ENCODE measurements at regions not wholly inside any gene's neighbourhood (a gene's known extent, or its start where the extent isn't known, plus 50 kb on each side); places are given as distances from the start of the nearest gene placed in this dataset.
"Not testable (repeated sequence)": the region's sequence is repeated elsewhere in the genome, so short reads cannot be mapped to it uniquely, and the experiment has no call there.

- DNase-seq: no peak
These were observed 262.0 kb downstream of the PLK2 start for GRCh38 chr5:58197875-58198274.

DNA sequence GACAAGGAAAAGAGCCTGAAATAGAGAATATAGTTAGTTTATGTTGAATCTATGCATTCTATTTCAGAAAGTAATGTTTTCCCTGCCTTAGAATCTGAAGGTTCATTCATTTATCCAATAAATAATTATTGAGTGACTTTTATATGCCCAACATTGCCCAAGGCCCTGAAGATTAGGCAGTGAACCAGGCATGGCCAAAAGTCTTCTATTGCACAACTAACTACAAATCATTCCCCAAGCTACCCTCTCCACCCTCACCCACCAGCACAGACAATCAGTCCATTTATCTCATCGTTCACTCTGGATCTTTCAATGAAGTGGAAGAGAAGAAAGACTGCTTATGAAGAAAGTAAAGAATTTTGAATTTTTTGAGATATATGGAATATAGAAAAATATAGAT is 268.4 kb downstream of the PLK2 start:
- DNase-seq: no peak

DNA sequence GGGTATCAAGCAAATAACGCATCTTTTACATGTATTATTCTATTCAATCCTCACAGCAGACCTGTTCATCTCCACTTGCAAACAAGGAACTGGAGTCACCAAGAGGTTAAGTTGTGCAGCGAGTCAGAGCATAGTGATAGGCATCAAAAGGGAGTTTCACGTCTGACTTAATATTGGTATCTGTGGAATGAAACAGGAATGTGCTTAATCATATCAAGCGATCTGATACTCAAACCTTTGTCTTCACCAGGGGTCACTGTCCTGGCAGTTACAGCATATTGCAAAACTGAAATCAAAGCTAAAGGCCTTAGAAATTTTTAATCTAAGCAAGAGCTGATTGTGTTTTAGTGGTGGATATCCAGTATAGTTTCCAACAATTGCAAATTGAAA is 271.6 kb downstream of the PLK2 start:
- no peak for DNase-seq

GRCh38 chr5:58187432-58188261 is 272.2 kb downstream of the PLK2 start:
- DNase-seq: no peak

DNA sequence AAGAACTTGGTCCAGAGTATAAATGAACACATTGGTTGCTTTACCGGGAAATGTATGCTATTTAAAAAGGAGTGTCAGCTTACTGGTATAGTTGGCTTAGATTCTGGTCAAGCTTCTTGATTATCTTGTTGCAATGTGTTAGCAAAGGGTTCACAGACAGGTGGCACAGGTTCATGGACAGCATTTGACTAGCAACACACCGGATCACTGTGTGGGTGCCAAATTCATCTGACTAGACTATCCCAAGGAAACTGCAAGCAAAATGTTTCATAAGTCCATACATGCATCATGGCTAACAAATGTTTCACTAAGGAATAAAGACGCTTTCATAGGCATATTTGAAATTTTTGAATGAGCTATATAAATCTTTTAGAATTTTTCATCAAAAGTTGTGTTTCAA is 274.1 kb downstream of the PLK2 start:
- DNase-seq: no peak

DNA sequence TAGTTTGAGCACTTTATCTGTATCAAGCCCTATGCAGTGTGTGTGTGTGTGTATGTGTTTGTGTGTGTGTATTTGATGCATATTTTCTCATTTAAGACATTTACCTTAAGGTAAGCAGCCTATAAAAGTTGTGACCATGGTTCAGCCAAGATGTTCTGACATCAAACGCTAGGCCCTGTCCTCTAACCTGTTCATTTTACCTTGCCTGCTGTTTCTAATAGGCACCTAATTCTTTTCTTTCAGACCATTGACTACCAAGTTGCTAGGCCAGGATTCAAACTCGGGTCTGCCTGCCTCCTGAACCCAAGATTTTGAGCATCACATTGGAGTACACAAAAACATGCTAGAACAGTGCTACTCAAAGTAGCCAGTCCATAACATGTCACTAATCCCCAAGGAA is 274.5 kb downstream of the PLK2 start:
- no peak for DNase-seq

DNA sequence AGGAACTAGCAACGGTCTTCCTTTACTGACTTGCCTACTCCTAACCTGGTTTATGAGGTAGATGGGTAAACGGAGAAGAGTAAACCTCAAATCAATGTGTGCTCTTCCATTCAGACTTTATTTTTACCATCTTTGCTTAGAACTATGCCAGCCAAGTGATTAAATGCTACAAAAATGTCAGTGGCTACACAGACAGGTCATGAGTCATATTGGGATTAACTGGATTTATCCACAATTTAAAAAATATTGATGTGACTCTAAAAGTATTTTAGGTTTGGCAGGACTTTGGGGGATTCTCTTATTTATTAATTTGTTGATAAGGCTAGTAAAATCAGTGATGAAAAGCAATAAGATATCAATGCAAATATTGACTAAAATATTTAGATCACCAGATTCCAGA is 275.0 kb downstream of the PLK2 start:
- DNase-seq: no peak

GRCh38 chr5:58183786-58184085 is 276.1 kb downstream of the PLK2 start:
- DNase-seq: no peak

DNA sequence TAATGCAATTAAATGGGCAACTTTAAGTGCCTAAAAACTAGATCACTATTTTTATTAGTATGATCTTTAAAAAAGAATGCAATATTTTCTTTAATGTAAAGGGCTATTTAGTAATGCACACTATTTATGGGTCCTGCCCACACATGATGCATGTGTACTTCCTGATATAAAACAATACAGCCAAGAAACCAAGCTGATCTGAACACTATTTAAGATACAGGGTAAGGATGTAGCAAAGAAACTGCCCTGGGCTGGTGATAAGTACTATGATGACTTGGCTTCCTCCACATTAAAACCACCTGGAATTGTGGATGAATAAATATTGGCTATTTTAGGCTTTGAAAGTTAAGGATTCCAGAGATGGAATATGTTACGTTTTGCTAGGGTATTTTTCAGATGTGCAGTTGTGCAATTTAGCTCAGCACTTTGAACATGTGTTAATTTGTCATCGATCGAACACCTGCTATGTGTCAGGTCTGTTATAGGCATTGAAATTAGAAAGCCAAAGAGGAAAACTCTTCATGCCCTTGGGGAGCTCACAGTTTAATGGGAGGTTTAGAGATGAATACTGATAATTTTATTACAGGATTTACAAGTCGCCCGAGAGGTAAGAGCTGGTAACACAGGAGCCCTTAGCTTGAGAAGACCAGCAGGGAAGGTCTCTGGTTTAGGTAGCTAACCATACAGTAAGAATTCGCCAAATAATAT is 276.7 kb downstream of the PLK2 start:
- no peak for DNase-seq

- DNase-seq: no peak
These were observed 277.5 kb downstream of the PLK2 start for GRCh38 chr5:58182287-58182841.

GRCh38 chr5:58181578-58182286 is 278.2 kb downstream of the PLK2 start:
- no peak for DNase-seq

DNA sequence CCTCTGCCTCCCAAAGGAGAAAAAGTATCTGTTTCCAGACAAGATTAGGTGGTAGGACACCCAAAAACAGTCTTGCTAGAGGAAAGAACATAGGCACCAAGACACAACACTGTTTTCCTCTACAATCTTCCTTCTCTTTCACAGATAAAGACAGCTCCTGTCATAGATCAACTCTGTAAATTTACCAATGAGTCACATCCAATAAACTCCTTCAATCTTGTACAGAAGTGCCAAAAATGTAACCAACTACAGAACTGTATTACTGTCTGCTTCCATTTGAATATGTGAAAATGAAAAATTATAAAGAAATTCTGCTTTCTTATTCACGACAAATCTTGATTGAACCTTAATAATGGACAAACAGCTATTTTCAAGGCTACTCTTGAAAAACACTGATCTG is 286.9 kb downstream of the PLK2 start:
- no peak for DNase-seq

- no peak for DNase-seq
These were observed 294.7 kb downstream of the PLK2 start for GRCh38 chr5:58165152-58165551.

DNA sequence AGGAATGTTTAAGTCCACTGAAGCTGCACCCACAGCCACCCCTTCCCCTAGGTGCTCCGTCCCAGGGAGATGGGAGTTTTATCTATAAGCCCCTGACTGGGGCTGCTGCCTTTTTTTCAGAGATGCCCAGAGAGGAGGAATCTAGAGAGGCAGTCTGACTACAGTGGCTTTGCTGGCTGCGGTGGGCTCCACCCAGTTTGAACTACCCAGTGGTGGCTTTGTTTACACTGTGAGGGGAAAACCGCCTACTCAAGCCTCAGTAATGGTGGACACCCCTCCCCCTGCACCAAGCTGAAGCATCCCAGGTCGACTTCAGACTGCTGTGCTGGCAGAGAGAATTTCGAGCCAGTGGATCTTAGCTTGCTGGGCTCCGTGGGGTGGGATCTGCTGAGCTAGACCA is 298.0 kb downstream of the PLK2 start:
- DNase-seq: not testable (repeated sequence)

- DNase-seq: no peak
These were observed 302.7 kb downstream of the PLK2 start for GRCh38 chr5:58156973-58157701.

GRCh38 chr5:58156361-58156760 is 303.5 kb downstream of the PLK2 start:
- DNase-seq: no peak

- no peak for DNase-seq
These were observed 306.6 kb downstream of the PLK2 start for GRCh38 chr5:58153255-58153654.

DNA sequence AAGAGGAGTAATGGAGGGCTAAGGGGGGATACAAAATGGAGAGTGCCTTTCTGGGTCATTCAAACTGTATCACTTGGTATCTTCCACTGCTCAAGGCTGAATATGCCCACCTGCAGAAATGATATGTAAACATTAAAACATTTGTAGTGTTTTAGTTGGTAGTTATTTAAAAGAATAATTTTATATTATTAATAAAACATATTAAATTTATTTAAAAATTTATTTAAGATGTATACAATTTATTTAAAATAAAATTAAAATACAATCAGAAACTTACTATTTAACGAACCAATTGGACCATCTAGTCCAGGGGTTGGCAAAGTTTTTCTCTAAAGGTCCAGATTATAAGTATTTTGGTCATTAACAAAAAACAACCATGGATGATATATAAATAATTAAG is 308.5 kb downstream of the PLK2 start:
- DNase-seq: no peak

- DNase-seq: no peak
These were observed 309.0 kb downstream of the PLK2 start for GRCh38 chr5:58150926-58151325.

- no peak for DNase-seq
These were observed 310.1 kb downstream of the PLK2 start for GRCh38 chr5:58149746-58150145.

DNA sequence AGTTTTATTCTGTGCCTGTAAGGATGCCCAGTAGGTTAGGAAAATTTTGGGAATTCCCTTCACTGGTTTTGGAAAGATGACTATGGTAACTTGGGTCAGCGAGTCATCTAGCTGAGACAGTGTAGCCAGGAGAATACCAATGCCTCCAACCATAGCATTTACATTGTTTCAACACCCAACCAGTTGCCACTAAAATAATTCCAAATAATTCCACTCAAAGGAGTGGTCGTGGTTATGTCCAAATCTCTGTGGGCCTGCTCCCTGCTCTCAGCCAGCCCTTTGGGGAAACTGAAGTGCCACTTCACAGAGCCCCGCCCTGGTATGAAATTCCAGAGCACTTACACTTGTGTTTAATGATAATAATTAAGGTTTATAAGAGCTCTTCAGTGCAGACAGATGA is 310.5 kb downstream of the PLK2 start:
- DNase-seq: no peak

- no peak for DNase-seq
These were observed 311.6 kb downstream of the PLK2 start for GRCh38 chr5:58148254-58148775.
